GM21381 (cell line): ENCODE measurements at regions not wholly inside any gene's neighbourhood (a gene's known extent, or its start where the extent isn't known, plus 50 kb on each side); places are given as distances from the start of the nearest gene placed in this dataset.
"Not testable (repeated sequence)": the region's sequence is repeated elsewhere in the genome, so short reads cannot be mapped to it uniquely, and the experiment has no call there.

ENCODE experiments used
- ATAC-seq: cut with Tn5 transposase; IDR thresholded peaks from one replicate; pipeline ENCODE4 v1.9.1; 2021; ENCODE audit warnings: mild to moderate bottlenecking, moderate library complexity; ENCODE audit not compliant: unreplicated experiment

DNA sequence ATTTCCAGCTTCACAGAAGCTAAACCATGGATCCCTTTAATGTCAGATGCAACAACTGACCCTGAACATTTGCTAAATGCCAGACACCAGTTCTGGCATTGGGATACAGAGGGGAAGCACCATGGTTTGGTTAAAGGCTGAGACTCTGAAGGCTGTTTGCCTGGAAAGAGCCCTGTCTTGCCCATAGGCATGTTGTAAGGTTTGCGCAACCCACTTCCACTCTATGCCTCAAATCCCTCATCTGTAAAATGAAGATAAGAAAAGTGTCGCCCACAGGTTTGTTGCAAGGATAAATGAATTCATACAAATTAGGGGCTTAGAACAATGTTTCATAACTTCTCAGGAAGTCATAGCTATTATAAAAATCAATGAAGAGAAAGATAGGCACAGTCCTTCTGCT, 380.9 kb upstream of the GYPC start:
- no peak for ATAC-seq

GRCh38 chr2:126276268-126276667, 379.7 kb upstream of the GYPC start:
- not testable (repeated sequence) for ATAC-seq

GRCh38 chr2:126288362-126288761, 367.6 kb upstream of the GYPC start:
- ATAC-seq, result no peak

GRCh38 chr2:126293962-126294361, 362.0 kb upstream of the GYPC start:
- not testable (repeated sequence) for ATAC-seq

DNA sequence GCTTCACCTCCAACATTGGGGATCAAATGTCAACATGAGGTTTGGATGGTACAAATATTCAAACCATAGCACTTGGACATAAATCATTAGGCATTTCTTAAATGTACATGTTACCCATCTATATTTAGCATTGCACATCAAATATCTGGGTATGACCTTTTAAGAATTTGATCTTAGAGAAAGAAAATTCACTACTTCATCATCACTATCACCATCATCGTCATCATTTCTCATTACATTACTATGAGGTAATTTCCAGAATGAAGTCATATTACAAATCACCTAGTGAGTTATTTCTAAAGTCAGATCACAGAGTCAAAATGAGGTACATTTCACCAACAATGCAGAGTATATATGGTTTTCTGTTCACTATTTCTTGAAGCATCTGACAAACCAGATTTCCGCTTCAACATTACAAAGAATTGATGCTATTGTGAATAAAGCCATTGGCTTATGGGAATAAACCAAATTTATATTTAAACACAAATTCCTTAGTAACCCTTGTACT, 356.4 kb upstream of the GYPC start:
- no peak for ATAC-seq

DNA sequence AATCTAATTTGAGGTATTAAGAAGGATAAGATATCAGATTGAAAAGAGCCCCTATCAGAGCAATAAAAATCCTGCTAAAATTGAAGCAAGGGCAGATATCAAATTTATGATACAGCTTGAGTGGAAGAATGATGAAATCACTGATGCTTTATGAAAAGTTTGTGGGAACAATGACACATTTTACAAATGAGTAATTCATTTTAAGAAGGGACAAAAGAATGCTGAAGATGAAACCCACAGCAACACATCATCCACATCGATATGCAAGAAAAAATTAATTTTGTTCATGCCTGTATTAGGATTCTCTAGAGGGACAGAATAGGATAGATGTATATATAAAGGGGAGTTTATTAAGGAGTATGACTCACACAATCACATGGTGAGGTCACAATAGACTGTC, 355.6 kb upstream of the GYPC start:
- no peak for ATAC-seq

GRCh38 chr2:126302043-126302442, 353.9 kb upstream of the GYPC start:
- no peak for ATAC-seq

GRCh38 chr2:126303113-126303512, 352.8 kb upstream of the GYPC start:
- no peak for ATAC-seq

- ATAC-seq, result no peak
Observed at GRCh38 chr2:126304154-126304553, 351.8 kb upstream of the GYPC start.

DNA sequence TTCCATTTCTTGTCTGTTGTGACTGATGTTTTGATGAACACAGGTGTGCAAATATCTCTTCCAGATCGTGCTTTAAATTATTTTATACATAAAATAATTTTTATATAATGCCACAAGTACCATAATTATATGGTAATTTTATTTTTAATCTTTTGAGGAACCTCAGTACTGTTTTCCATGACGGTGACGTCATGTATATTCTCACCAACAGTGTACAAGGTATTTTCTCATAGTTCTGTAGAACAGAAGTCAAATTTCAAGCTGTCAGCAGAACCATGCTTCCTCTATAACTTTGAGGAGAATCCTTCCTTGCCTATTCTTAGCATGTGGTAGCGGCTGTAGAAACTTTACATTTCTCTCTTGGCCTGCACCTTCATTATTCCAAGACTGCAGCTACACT, 349.4 kb upstream of the GYPC start:
- no peak for ATAC-seq

- ATAC-seq, result no peak
Observed at GRCh38 chr2:126307740-126308139, 348.2 kb upstream of the GYPC start.

GRCh38 chr2:126309185-126309584, 346.8 kb upstream of the GYPC start:
- ATAC-seq, result no peak

GRCh38 chr2:126312579-126312978, 343.4 kb upstream of the GYPC start:
- no peak for ATAC-seq

DNA sequence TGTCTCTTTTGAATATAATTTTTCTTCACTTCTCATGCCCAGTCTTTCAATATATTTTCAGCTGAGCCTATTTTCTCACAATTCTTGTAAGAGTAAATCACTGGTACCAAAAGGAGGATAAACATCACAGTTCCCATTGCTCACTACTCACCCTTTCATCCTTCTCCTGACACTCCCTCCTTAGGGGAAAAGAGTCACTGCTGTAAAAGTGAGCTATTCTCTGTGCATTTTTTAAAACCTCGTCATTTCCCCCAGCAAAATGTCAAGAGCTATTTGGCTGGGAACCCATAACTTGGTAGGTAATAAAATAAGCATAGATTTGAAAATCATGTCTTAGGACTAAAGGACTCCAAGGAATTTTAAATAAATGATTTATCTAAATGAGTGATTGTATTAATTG, 340.1 kb upstream of the GYPC start:
- ATAC-seq, result no peak

- ATAC-seq, result no peak
Observed at GRCh38 chr2:126317790-126318431, 338.0 kb upstream of the GYPC start.

- no peak for ATAC-seq
Observed at GRCh38 chr2:126322342-126322741, 333.6 kb upstream of the GYPC start.

DNA sequence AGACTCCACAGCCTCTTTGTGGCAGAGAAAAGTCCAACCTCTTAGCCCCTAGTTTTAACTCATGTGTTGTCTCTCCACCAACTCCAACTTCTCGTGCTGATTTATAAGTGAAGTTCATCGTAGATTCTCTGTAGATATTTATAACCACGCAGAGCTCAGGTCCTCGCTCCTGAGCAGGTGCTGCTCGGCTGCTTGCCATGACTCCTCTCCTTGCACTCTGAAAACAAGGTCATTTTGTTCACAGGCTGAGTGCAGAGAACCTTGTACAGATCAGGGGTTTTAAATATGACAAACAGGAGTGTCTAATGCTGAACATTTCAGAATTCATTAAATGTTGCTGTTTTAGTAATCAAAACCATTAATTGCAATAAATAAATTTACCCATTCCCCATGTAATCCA, 330.8 kb upstream of the GYPC start:
- no peak for ATAC-seq

GRCh38 chr2:126329173-126329572, 326.8 kb upstream of the GYPC start:
- no peak for ATAC-seq

GRCh38 chr2:126342457-126342856, 313.5 kb upstream of the GYPC start:
- ATAC-seq, result no peak

DNA sequence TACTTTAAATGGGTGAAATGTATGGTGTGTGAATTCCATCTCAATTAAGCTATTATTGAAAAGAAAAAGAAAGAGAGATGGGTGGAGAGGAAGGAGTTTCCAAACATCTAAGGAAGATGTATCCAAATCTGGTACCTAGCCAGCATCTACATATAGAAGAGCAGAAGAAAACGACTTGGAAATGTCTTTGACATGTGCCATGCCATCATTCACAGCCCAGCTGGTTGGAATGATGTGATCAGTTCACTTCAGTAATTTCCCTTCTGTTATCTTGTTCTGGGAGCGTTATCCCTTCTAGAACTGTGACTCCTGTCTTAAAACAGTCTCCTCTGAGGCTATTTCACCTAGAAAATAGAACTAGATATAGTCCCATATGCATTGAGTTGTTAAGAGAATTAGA, 312.8 kb upstream of the GYPC start:
- no peak for ATAC-seq

GRCh38 chr2:126344493-126344892, 311.5 kb upstream of the GYPC start:
- ATAC-seq, result no peak

DNA sequence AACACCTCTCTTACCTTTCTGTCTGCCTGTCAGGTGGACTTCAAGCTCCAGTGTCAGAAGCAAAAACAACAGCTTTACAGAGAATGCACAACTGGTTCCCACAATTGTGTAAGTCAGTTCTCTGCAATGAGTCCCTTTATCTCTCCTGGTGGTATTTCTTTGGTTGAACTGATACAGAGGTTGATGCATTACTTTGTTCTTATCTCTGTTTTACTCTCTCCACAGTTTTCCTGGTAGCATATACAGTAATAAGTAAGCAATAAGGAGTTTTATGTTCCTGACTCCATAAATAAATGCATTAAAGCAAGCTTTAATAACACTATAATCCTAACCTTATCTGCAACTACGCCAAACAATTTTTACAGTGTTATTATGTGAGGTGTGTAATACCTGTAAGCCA, 310.3 kb upstream of the GYPC start:
- ATAC-seq, result no peak

- no peak for ATAC-seq
Observed at GRCh38 chr2:126356631-126357030, 299.3 kb upstream of the GYPC start.
